OCI-LY1 (cell line): ENCODE measurements at regions not wholly inside any gene's neighbourhood (a gene's known extent, or its start where the extent isn't known, plus 50 kb on each side); places are given as distances from the start of the nearest gene placed in this dataset.

Experiments used
- H2AFZ ChIP-seq: fragments of 200-600 bp; sonication (generic), shearing (Covaris generic); 2 replicates; pipeline ENCODE4 v1.6.0; 2014; ENCODE audit warnings: antibody characterized with exemption, mild to moderate bottlenecking, low read length
- H3F3A ChIP-seq: fragments of 200-600 bp; sonication (generic), shearing (Covaris generic); 2 replicates; pipeline ENCODE4 v1.6.0; 2014; ENCODE audit warnings: mild to moderate bottlenecking, antibody characterized with exemption, low read length, moderate library complexity; ENCODE audit not compliant: insufficient read depth
- H3K27ac ChIP-seq: fragments of 200-600 bp; sonication (generic); 2 replicates; pipeline ENCODE4 v1.5.1; 2014; ENCODE audit warnings: low read length, mixed run types, mild to moderate bottlenecking, low read depth; ENCODE audit not compliant: poor library complexity, severe bottlenecking
- H3K27me3 ChIP-seq: fragments of 200-600 bp; sonication (generic); 2 replicates; pipeline ENCODE4 v1.6.0; 2014; ENCODE audit warnings: antibody characterized with exemption, mild to moderate bottlenecking, low read length, moderate library complexity; ENCODE audit not compliant: insufficient read depth
- H3K36me3 ChIP-seq: fragments of 200-600 bp; sonication (generic); 2 replicates; pipeline ENCODE4 v1.6.1; 2014; ENCODE audit warnings: mild to moderate bottlenecking, antibody characterized with exemption, low read length, moderate library complexity, mixed read lengths; ENCODE audit not compliant: insufficient read depth
- H3K4me1 ChIP-seq: fragments of 200-600 bp; sonication (generic); 2 replicates; pipeline ENCODE4 v1.5.1; 2014; ENCODE audit warnings: mild to moderate bottlenecking, low read length, moderate library complexity; ENCODE audit not compliant: insufficient read depth, severe bottlenecking
- H3K4me2 ChIP-seq: fragments of 200-600 bp; sonication (generic), shearing (Covaris generic); 2 replicates; pipeline ENCODE4 v1.6.1; 2014; ENCODE audit warnings: low read length
- H3K4me3 ChIP-seq: fragments of 200-600 bp; sonication (generic); 2 replicates; pipeline ENCODE4 v1.5.1; 2014; ENCODE audit warnings: low read length, low read depth, mild to moderate bottlenecking, mixed read lengths; ENCODE audit not compliant: poor library complexity, severe bottlenecking
- H3K79me2 ChIP-seq: fragments of 200-600 bp; shearing (Covaris generic); 2 replicates; pipeline ENCODE4 v1.6.1; 2016; ENCODE audit warnings: mixed run types, low read length, mixed read lengths; ENCODE audit not compliant: insufficient read depth
- H3K9ac ChIP-seq: fragments of 200-600 bp; sonication (generic), shearing (Covaris generic); 2 replicates; pipeline ENCODE4 v1.6.1; 2014; ENCODE audit warnings: mild to moderate bottlenecking, low read length, mixed read lengths
- H3K9me2 ChIP-seq: fragments of 200-600 bp; sonication (generic), shearing (Covaris generic); 2 replicates; pipeline ENCODE4 v1.6.1; 2014; ENCODE audit warnings: low read depth, mild to moderate bottlenecking, low read length, mixed read lengths
- H3K9me3 ChIP-seq: fragments of 200-600 bp; shearing (Covaris generic); 2 replicates; pipeline ENCODE4 v1.6.1; 2014; ENCODE audit warnings: low read length, mixed read lengths
- H4K20me1 ChIP-seq: fragments of 200-600 bp; sonication (generic), shearing (Covaris generic); 2 replicates; pipeline ENCODE4 v1.6.0; 2016; ENCODE audit warnings: mild to moderate bottlenecking, low read length; ENCODE audit not compliant: insufficient read depth
- CTCF ChIP-seq: fragments of 200-600 bp; sonication (generic), shearing (Covaris generic); IDR thresholded peaks from 2 replicates; pipeline ENCODE4 v1.5.1; 2017; ENCODE audit warnings: mild to moderate bottlenecking, antibody characterized with exemption, low read length, moderate library complexity, mixed read lengths
- EZH2 ChIP-seq: fragments of 200-600 bp; sonication (generic), shearing (Covaris generic); IDR thresholded peaks from 2 replicates; pipeline ENCODE4 v1.8.0; 2017; ENCODE audit warnings: borderline replicate concordance, mixed run types, mild to moderate bottlenecking, antibody characterized with exemption, low read length, moderate library complexity, mixed read lengths

- Histone ChIP-seq H3K27me3 (0 out of 2 replicates have a peak, but pooled peaks cover 8% of the 10 kb centered on the region), H3K36me3 (no peaks in the 10 kb centered on the region), H3K4me1 (no peaks in the 10 kb centered on the region), H3K4me3 (no peak overlapping the region), H2AFZ (no peak overlapping the region), H3K9me2 (no peaks in the 10 kb centered on the region), H3K79me2 (no peaks in the 10 kb centered on the region), H3F3A (no peaks in the 10 kb centered on the region), H3K9ac (no peak overlapping the region), H3K27ac (no peak overlapping the region), H4K20me1 (no peaks in the 10 kb centered on the region), H3K9me3 (no peaks in the 10 kb centered on the region), H3K4me2 (no peak overlapping the region)
- TF ChIP-seq EZH2, result no peak
- no peak for TF ChIP-seq CTCF
Observed at GRCh38 chr5:138640138-138640537, 64.9 kb upstream of the HSPA9 start.

GRCh38 chr5:138639326-138639725 lies 64.1 kb upstream of the HSPA9 start:
- Histone ChIP-seq H3K9me3 (no peaks in the 10 kb centered on the region), H4K20me1 (no peaks in the 10 kb centered on the region), H3K9me2 (no peaks in the 10 kb centered on the region), H3K4me2 (no peak overlapping the region), H3K4me3 (no peak overlapping the region), H2AFZ (no peak overlapping the region), H3K4me1 (no peaks in the 10 kb centered on the region), H3K79me2 (no peaks in the 10 kb centered on the region), H3K9ac (no peak overlapping the region), H3K27me3 (0 out of 2 replicates have a peak, but pooled peaks cover 8% of the 10 kb centered on the region), H3K27ac (no peak overlapping the region), H3F3A (no peaks in the 10 kb centered on the region), H3K36me3 (no peaks in the 10 kb centered on the region)
- TF ChIP-seq CTCF (no peak), EZH2 (no peak)

- Histone ChIP-seq H4K20me1 (no peaks in the 10 kb centered on the region), H3F3A (no peaks in the 10 kb centered on the region), H3K4me2 (no peak overlapping the region), H3K9ac (no peak overlapping the region), H3K79me2 (no peaks in the 10 kb centered on the region), H3K9me2 (no peaks in the 10 kb centered on the region), H3K4me3 (no peak overlapping the region), H3K9me3 (no peaks in the 10 kb centered on the region), H3K27ac (no peak overlapping the region), H2AFZ (no peak overlapping the region), H3K36me3 (no peaks in the 10 kb centered on the region), H3K27me3 (0 out of 2 replicates have a peak, but pooled peaks cover 8% of the 10 kb centered on the region), H3K4me1 (peaks cover 4% of the 10 kb centered on the region)
- no peak for TF ChIP-seq EZH2
- TF ChIP-seq CTCF, result no peak
Observed at GRCh38 chr5:138637256-138637655, 62.1 kb upstream of the HSPA9 start.
